ENCODE measurements at regions not wholly inside any gene's neighbourhood (a gene's known extent, or its start where the extent isn't known, plus 50 kb on each side); places are given as distances from the start of the nearest gene placed in this dataset.

- TF ChIP-seq CTCF (IDR thresholded peaks at IDR 0.05) (peak; percentile 35 to 49), POLR2AphosphoS5 (IDR thresholded peaks at IDR 0.05) (no peak)
Measured at GRCh38 chr12:54701940-54702592, 53.9 kb upstream of the DCD start.
